ENCODE measurements at regions not wholly inside any gene's neighbourhood (a gene's known extent, or its start where the extent isn't known, plus 50 kb on each side); places are given as distances from the start of the nearest gene placed in this dataset.

GRCh38 chr9:80369641-80370040 lies 797.9 kb downstream of the TLE4 start (continued):
- TF ChIP-seq MGA (IDR thresholded peaks at IDR 0.05): no peak
- TF ChIP-seq STAT6 (CRISPR knock-in tag; IDR thresholded peaks at IDR 0.05): no peak
